Fibroblast of mammary gland (primary cell): ENCODE measurements at regions not wholly inside any gene's neighbourhood (a gene's known extent, or its start where the extent isn't known, plus 50 kb on each side); places are given as distances from the start of the nearest gene placed in this dataset.

ENCODE experiments used
- DNase-seq: peaks from one replicate; pipeline ENCODE4 v3.0.0-alpha.2; 2010; ENCODE audit warnings: low read depth
- H3K4me3 ChIP-seq: 2 replicates; pipeline ENCODE4 v1.5.1; 2011; ENCODE audit warnings: low read depth, mild to moderate bottlenecking, low read length, moderate library complexity; ENCODE audit not compliant: control insufficient read depth
- CTCF ChIP-seq: conservative IDR thresholded peaks from 2 replicates; pipeline ENCODE4 v1.5.1; 2011; ENCODE audit warnings: low read depth, low read length, inconsistent platforms; ENCODE audit not compliant: control insufficient read depth, insufficient read depth

DNA sequence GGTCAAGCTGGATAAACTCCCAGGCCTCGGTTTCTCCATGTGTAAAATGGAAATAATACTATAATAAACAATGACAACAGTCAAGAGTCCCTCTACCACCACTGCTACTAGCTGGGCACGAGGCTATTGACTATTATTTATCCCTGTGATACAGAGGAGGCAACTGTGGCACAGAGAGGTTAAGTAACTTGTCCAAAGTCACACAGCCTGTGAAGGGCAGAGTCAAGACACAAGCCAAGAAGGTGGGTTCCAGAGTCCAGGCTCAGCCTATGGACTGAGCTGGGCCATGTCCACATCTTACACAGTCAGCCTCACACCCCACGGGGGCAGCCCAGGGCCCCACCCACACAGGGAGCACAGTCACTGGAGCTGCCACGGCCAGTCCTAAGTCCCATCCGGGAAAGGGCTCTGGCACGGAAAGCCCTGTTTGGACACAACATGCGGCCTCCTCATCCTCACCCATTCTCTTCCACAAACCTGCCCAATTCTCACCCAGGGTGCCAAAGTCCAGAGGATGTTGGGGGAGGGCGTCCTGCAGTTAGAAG is 384.0 kb downstream of the SHANK2 start:
- DNase-seq = no peak
- no peak for TF ChIP-seq CTCF

DNA sequence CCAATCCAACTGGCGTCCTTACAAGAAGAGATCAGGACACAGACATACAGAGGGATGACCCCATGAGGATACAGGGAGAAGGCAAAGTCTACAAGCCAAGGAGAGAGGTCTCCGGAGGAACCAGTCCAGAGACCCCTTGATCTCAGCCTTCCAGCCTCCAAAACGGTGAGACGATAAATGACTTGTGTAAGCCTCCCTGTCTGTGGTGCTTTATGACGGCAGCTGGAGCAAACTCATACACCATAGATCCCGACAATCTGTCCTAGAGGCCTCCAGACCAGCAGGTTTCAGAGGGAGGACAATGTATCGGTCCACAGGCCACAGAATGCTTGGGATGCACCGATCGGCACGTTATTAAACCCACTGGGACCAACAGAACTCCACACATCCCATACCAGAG is 383.3 kb downstream of the SHANK2 start:
- DNase-seq = no peak
- H3K4me3 ChIP-seq = no peak overlapping the region
- no peak for TF ChIP-seq CTCF

More for the DNA sequence above, 384.0 kb downstream of the SHANK2 start:
- H3K4me3 ChIP-seq = no peak overlapping the region

- no peak for TF ChIP-seq CTCF
- DNase-seq = peak; percentile 41
- H3K4me3 ChIP-seq = no peak overlapping the region
Observed at GRCh38 chr11:70871881-70872280, 380.5 kb downstream of the SHANK2 start.

DNA sequence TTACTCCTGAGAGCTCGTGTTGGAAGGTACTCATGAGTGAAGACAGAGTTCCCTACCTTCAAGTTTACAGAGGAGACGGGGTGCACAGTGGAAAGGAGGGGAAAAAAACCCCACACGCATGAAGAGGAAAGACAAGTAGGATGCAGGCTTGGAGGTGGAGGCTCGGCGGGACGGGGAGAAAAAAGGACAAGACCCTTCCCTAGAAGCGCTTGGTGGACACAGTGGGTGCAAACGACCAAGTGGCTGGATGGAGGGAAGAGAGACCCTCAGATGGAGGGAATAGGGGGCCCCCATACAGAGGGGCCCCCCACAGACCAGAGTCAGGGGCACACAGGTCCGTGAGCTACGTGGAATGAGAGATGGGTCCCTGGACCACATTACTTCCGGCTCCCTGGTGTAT is 380.1 kb downstream of the SHANK2 start:
- no peak for DNase-seq
- H3K4me3 ChIP-seq = no peak overlapping the region
- TF ChIP-seq CTCF = no peak

GRCh38 chr11:70872955-70873735 is 379.2 kb downstream of the SHANK2 start:
- no peak overlapping the region for H3K4me3 ChIP-seq
- no peak for TF ChIP-seq CTCF
- DNase-seq = no peak

- no peak overlapping the region for H3K4me3 ChIP-seq
- no peak for TF ChIP-seq CTCF
- no peak for DNase-seq
Observed at GRCh38 chr11:70873736-70874412, 378.5 kb downstream of the SHANK2 start.

DNA sequence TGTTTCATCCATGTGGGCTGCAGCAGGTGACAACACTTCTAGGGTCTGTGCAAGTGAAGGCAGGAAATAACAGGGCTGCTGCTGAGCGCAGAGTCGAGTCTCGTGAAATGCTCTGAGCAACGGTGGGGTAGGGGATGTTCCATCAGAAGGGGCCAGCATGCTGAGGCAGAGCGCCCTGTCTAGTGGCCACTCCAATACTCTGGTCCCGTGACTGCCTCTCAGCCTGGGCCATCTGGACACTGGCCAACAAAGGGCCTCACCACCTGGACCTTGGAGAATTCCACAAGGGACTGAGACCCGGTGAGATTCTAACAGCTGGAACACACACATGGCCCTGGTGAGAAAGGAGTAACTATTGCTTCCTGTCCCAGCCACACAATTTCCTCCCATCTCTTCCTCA is 375.7 kb downstream of the SHANK2 start:
- TF ChIP-seq CTCF = no peak
- H3K4me3 ChIP-seq = no peak overlapping the region
- DNase-seq = no peak
